Activated B cell treated with CpG ODN at 0.5 μM for 24 hours (primary cell): ENCODE measurements at regions not wholly inside any gene's neighbourhood (a gene's known extent, or its start where the extent isn't known, plus 50 kb on each side); places are given as distances from the start of the nearest gene placed in this dataset.

Experiments
- ATAC-seq: fragments of 200-7000 bp; cut with Tn5 transposase; one replicate; pipeline ENCODE4 v1.10.0; 2021; ENCODE audit warnings: low read depth, mild to moderate bottlenecking, moderate library complexity
- CTCF ChIA-PET: fragments of 350-600 bp; sonication (Branson Sonifier 250); formaldehyde crosslinking; loops from one replicate; lab custom pipeline; 2021; ENCODE audit warnings: antibody characterized with exemption; lab: Charles Lee
- POLR2A ChIA-PET: fragments of 350-600 bp; sonication (Branson Sonifier 250); formaldehyde crosslinking; loops from one replicate; lab custom pipeline; 2021; ENCODE audit warnings: antibody characterized with exemption; lab: Charles Lee
- DNase-seq: peaks from one replicate; pipeline ENCODE4 v3.0.0; 2022
- H3K27ac Mint-ChIP-seq: one replicate; pipeline ENCODE4 v1.8.0; 2020; ENCODE audit warnings: mixed read lengths
- H3K27me3 Mint-ChIP-seq: one replicate; pipeline ENCODE4 v1.8.0; 2021; ENCODE audit warnings: mixed read lengths
- H3K36me3 Mint-ChIP-seq: one replicate; pipeline ENCODE4 v1.8.0; 2021; ENCODE audit warnings: low read depth, mixed read lengths
- H3K4me1 Mint-ChIP-seq: one replicate; pipeline ENCODE4 v1.8.0; 2021; ENCODE audit warnings: mixed read lengths
- H3K4me3 Mint-ChIP-seq: one replicate; pipeline ENCODE4 v1.8.0; 2020; ENCODE audit warnings: mild to moderate bottlenecking, mixed read lengths
- H3K9me3 Mint-ChIP-seq: one replicate; pipeline ENCODE4 v1.8.0; 2020; ENCODE audit warnings: mixed read lengths
- intact Hi-C: fragments of 100-400 bp; cut with micrococcal nuclease; formaldehyde crosslinking; loops from one replicate; pipeline ENCODE4 v1.15.1; 2024
- TF ChIP-seq, protein P1 (sequence below): fragments of 200-600 bp; IDR thresholded peaks from one replicate; pipeline ENCODE4 v1.8.0; 2022; ENCODE audit warnings: antibody characterized with exemption, mild to moderate bottlenecking

GRCh38 chr10:3631701-3632330 is 153.2 kb downstream of the KLF6 start:
- TF ChIP-seq, protein P1, sequence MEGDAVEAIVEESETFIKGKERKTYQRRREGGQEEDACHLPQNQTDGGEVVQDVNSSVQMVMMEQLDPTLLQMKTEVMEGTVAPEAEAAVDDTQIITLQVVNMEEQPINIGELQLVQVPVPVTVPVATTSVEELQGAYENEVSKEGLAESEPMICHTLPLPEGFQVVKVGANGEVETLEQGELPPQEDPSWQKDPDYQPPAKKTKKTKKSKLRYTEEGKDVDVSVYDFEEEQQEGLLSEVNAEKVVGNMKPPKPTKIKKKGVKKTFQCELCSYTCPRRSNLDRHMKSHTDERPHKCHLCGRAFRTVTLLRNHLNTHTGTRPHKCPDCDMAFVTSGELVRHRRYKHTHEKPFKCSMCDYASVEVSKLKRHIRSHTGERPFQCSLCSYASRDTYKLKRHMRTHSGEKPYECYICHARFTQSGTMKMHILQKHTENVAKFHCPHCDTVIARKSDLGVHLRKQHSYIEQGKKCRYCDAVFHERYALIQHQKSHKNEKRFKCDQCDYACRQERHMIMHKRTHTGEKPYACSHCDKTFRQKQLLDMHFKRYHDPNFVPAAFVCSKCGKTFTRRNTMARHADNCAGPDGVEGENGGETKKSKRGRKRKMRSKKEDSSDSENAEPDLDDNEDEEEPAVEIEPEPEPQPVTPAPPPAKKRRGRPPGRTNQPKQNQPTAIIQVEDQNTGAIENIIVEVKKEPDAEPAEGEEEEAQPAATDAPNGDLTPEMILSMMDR = no peak
- no peaks in the 10 kb centered on the region for H3K9me3 Mint-ChIP-seq
- intact Hi-C loops = no loop called here
- H3K36me3 Mint-ChIP-seq = no peaks in the 10 kb centered on the region
- H3K27me3 Mint-ChIP-seq = no peaks in the 10 kb centered on the region
- DNase-seq (no peak), ATAC-seq (no peak)
- no peaks in the 10 kb centered on the region for H3K4me1 Mint-ChIP-seq
- H3K4me3 Mint-ChIP-seq = no peak overlapping the region
- ChIA-PET POLR2A (interaction anchor here (1.2 kb wide), 1 partner anchor 30 kb away, joined by 3 read pairs; no protein-coding TSS in a partner anchor), CTCF (no interaction called here)
- H3K27ac Mint-ChIP-seq = no peak overlapping the region

DNA sequence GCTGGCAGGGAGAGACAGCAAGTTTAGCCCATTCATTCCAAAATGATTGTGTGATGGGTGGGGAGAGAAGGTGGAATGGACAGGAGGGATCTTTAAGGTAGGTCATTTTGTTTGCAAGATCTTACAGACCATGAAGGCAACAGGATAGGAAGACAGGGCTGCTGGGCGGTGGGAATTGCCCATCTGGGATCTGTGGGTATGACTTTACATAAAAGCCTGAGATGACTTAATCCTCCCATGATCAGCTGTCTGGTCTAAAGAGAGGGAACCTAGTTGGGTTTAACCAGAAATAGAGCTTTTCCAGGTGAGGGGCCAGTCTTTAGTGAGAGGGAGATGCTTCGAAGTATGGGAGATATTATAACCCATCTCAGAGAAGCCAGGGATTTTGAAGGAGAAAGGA is 153.7 kb downstream of the KLF6 start:
- no peak overlapping the region for H3K27ac Mint-ChIP-seq
- CTCF ChIA-PET = no interaction called here
- ATAC-seq (no peak), DNase-seq (no peak)
- no peaks in the 10 kb centered on the region for H3K9me3 Mint-ChIP-seq
- no peak overlapping the region for H3K4me3 Mint-ChIP-seq
- POLR2A ChIA-PET = interaction anchor here (1.2 kb wide), 1 partner anchor 30 kb away, joined by 3 read pairs; no protein-coding TSS in a partner anchor
- H3K27me3 Mint-ChIP-seq = no peaks in the 10 kb centered on the region
- intact Hi-C loops = no loop called here
- H3K4me1 Mint-ChIP-seq = peaks cover 2% of the 10 kb centered on the region
- TF ChIP-seq, protein P1 = no peak
- H3K36me3 Mint-ChIP-seq = no peaks in the 10 kb centered on the region

GRCh38 chr10:3625959-3626751 is 158.9 kb downstream of the KLF6 start:
- ATAC-seq = peak; percentile 18
- POLR2A ChIA-PET = no interaction called here
- no peak for DNase-seq
- Mint-ChIP-seq H3K4me3 (no peak overlapping the region), H3K27me3 (no peaks in the 10 kb centered on the region), H3K9me3 (peaks cover 5% of the 10 kb centered on the region), H3K27ac (no peak overlapping the region), H3K36me3 (no peaks in the 10 kb centered on the region), H3K4me1 (peaks cover 32% of the 10 kb centered on the region)
- intact Hi-C loops = loop anchor here (10.0 kb wide), 1 partner anchor 1029 kb away; no protein-coding TSS in a partner anchor
- CTCF ChIA-PET = no interaction called here
- TF ChIP-seq, protein P1 = no peak

DNA sequence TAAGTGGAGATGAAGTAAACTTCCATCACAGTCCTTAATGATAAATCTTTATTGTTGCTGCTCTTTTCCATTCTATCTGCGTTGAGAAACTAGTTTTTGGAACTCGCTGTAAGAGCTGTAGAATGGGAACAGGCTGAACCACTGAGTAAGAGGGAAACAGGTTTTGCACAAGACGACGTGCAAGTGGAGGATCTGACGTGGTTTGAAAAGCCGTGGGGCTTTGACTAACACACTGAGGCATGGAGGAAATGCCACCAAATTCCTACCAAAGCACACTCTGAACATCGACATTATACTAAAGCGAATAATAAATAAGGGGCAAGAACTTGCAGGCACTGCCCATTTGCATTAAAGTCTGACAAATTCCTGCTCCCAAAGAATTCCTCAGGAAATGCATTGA is 160.6 kb downstream of the KLF6 start:
- H3K27ac Mint-ChIP-seq = no peak overlapping the region
- H3K36me3 Mint-ChIP-seq = no peaks in the 10 kb centered on the region
- CTCF ChIA-PET = interaction anchor here (1.3 kb wide), 1 partner anchor 11 kb away, joined by 3 read pairs; no protein-coding TSS in a partner anchor
- TF ChIP-seq, protein P1 = no peak
- intact Hi-C loops = loop anchor here (10.0 kb wide), 1 partner anchor 1030 kb away; no protein-coding TSS in a partner anchor
- POLR2A ChIA-PET = interaction anchor here (1.5 kb wide), 1 partner anchor 161 kb away, joined by 6 read pairs; the partner anchor contains the start of gene KLF6
- H3K4me3 Mint-ChIP-seq = no peak overlapping the region
- DNase-seq (no peak), ATAC-seq (no peak)
- peaks cover 32% of the 10 kb centered on the region for H3K4me1 Mint-ChIP-seq
- no peaks in the 10 kb centered on the region for H3K27me3 Mint-ChIP-seq
- H3K9me3 Mint-ChIP-seq = peaks cover 12% of the 10 kb centered on the region

DNA sequence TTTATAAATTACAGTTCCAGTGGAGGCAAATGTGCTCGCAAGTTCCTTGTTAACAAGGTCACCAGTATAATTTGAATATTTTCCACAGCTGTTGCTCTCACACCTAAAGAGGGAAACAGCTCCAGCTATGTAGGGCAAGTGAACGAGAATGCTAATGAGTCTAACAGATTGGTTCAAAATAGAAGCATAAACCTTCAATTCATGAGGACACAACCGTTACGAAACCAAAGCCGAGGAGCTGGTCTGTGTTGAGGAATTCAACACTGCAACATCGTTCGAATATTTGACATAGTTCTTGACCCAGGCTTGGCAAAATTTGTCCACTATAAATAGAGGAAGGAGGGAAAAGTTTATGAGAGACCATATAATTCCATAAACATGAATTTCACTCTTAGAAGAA is 161.3 kb downstream of the KLF6 start:
- Mint-ChIP-seq H3K9me3 (peaks cover 12% of the 10 kb centered on the region), H3K27me3 (no peaks in the 10 kb centered on the region), H3K4me3 (no peak overlapping the region), H3K36me3 (no peaks in the 10 kb centered on the region), H3K27ac (no peak overlapping the region), H3K4me1 (peaks cover 32% of the 10 kb centered on the region)
- peak; percentile 40 for ATAC-seq
- CTCF ChIA-PET = interaction anchor here (1.3 kb wide), 1 partner anchor 10 kb away, joined by 3 read pairs; no protein-coding TSS in a partner anchor
- no peak for DNase-seq
- TF ChIP-seq, protein P1 = no peak
- POLR2A ChIA-PET = interaction anchor here (1.5 kb wide), 1 partner anchor 161 kb away, joined by 6 read pairs; the partner anchor contains the start of gene KLF6
- intact Hi-C loops = loop anchor here (10.0 kb wide), 1 partner anchor 1031 kb away; no protein-coding TSS in a partner anchor
